ENCODE measurements at regions not wholly inside any gene's neighbourhood (a gene's known extent, or its start where the extent isn't known, plus 50 kb on each side); places are given as distances from the start of the nearest gene placed in this dataset.

GRCh38 chr21:38952890-38953289 lies 147.2 kb downstream of the ETS2 start:
- H3K27me3 ChIP-seq (ENCODE audit: control insufficient read depth in 3 of 3, insufficient read depth in 3 of 3, low read length in 2 of 3): no peaks in the 10 kb centered on the region
- DNase-seq: no peak
- no peak for ATAC-seq (ENCODE audit: insufficient read depth, low FRiP score)
- 89 to 93% methylated on average over 3 of the region's 3 CpGs for WGBS, 2 donors
- no peak overlapping the region for H3K27ac ChIP-seq (ENCODE audit: low read depth in 1 of 2, low read length in 1 of 2)
- H3K9ac ChIP-seq (ENCODE audit: insufficient read depth in 1 of 2, low read length in 2 of 2): no peak overlapping the region
- H3K4me3 ChIP-seq: no peak overlapping the region
- H3K36me3 ChIP-seq (ENCODE audit: control insufficient read depth in 4 of 4, insufficient read depth in 4 of 4, low read length in 4 of 4): no peaks in the 10 kb centered on the region
- H3K9me3 ChIP-seq (ENCODE audit: control insufficient read depth in 4 of 4, insufficient read depth in 3 of 4, low read length in 3 of 4): no peaks in the 10 kb centered on the region
- peaks cover 5 to 25% (median 6%) of the 10 kb centered on the region in 5 donors for H3K4me1 ChIP-seq (ENCODE audit: control insufficient read depth in 5 of 5, insufficient read depth in 5 of 5, low read length in 5 of 5)
- no peak for TF ChIP-seq CTCF (IDR thresholded peaks at IDR 0.05; ENCODE audit: control extremely low read depth, extremely low read depth)

- no peak overlapping the region for H3K9ac ChIP-seq (ENCODE audit: insufficient read depth in 1 of 2, low read length in 2 of 2)
Observed at GRCh38 chr21:38951095-38951730, 145.5 kb downstream of the ETS2 start.

GRCh38 chr21:38950435-38951094 lies 144.8 kb downstream of the ETS2 start:
- H3K9me3 ChIP-seq (ENCODE audit: control insufficient read depth in 4 of 4, insufficient read depth in 3 of 4, low read length in 3 of 4): no peaks in the 10 kb centered on the region
- WGBS, 2 donors: 46 to 51% methylated on average over 4 of the region's 4 CpGs
- peak in 1 of 3 donors; percentile 42 for DNase-seq
- no peaks in the 10 kb centered on the region for H3K27me3 ChIP-seq (ENCODE audit: control insufficient read depth in 3 of 3, insufficient read depth in 3 of 3, low read length in 2 of 3)
- no peak for ATAC-seq (ENCODE audit: insufficient read depth, low FRiP score)
- H3K9ac ChIP-seq (ENCODE audit: insufficient read depth in 1 of 2, low read length in 2 of 2): no peak overlapping the region
- no peak for TF ChIP-seq CTCF (IDR thresholded peaks at IDR 0.05; ENCODE audit: control extremely low read depth, extremely low read depth)
- no peak overlapping the region for H3K27ac ChIP-seq (ENCODE audit: low read depth in 1 of 2, low read length in 1 of 2)
- no peak overlapping the region for H3K4me3 ChIP-seq
- no peaks in the 10 kb centered on the region for H3K36me3 ChIP-seq (ENCODE audit: control insufficient read depth in 4 of 4, insufficient read depth in 4 of 4, low read length in 4 of 4)
- H3K4me1 ChIP-seq (ENCODE audit: control insufficient read depth in 5 of 5, insufficient read depth in 5 of 5, low read length in 5 of 5): peaks cover 0 to 11% (median 3%) of the 10 kb centered on the region in 5 donors

More at GRCh38 chr21:38951095-38951730, 145.5 kb downstream of the ETS2 start:
- Histone ChIP-seq H3K36me3 (ENCODE audit: control insufficient read depth in 4 of 4, insufficient read depth in 4 of 4, low read length in 4 of 4) (no peaks in the 10 kb centered on the region), H3K4me3 (no peak overlapping the region), H3K4me1 (ENCODE audit: control insufficient read depth in 5 of 5, insufficient read depth in 5 of 5, low read length in 5 of 5) (peaks cover 3 to 13% (median 4%) of the 10 kb centered on the region in 5 donors), H3K9me3 (ENCODE audit: control insufficient read depth in 4 of 4, insufficient read depth in 3 of 4, low read length in 3 of 4) (no peaks in the 10 kb centered on the region), H3K27me3 (ENCODE audit: control insufficient read depth in 3 of 3, insufficient read depth in 3 of 3, low read length in 2 of 3) (no peaks in the 10 kb centered on the region), H3K27ac (ENCODE audit: low read depth in 1 of 2, low read length in 1 of 2) (no peak overlapping the region)
- WGBS, 2 donors: 90 to 94% methylated on average over 1 of the region's 1 CpG
- no peak for ATAC-seq (ENCODE audit: insufficient read depth, low FRiP score)
- no peak for TF ChIP-seq CTCF (IDR thresholded peaks at IDR 0.05; ENCODE audit: control extremely low read depth, extremely low read depth)
- no peak for DNase-seq

All from lung (tissue), 11 donors.